Tongue (tissue), 1 donor: ENCODE measurements at regions not wholly inside any gene's neighbourhood (a gene's known extent, or its start where the extent isn't known, plus 50 kb on each side); places are given as distances from the start of the nearest gene placed in this dataset.

Experiments
- DNase-seq: peaks from one replicate; pipeline ENCODE4 v3.0.0-alpha.2; 2015

DNA sequence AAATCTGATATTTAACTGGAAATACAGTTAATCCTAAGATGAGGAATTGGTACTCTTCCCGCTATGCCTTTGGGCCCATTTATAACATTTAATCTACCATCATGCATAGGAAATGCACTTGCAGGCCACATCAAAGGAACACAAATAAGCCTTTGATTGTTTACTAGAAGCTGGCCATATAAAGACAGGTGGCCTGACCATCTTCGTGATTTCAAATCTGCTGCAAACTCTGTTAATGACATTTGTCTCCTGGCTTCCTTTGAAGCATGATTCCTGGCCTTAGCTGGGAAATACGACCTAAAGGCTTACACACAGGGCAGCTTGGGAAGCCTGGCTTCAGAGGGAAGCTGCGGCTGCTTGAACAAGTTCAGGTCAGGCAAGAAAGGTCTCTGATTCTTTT lies 552.1 kb downstream of the CDH26 start:
- no peak for DNase-seq

DNA sequence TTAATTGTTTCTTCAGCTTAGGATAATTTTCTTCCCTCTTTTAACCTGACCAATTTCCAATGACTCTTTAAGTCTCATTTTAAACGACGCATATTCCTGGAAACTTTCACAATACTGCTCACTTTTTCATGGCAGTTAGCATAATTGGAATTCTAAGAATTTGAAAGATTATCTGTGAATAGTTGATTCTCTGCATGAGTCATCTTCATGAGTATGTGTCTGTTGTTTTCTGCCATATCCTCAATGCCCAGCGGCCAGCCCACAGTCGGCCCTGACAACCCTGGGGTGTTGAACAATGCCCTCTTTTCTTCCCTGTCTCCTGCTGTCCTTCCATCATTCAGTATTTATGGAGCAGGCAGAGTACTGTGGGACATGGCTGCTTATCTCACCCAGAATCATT lies 554.2 kb downstream of the CDH26 start:
- DNase-seq = no peak

DNA sequence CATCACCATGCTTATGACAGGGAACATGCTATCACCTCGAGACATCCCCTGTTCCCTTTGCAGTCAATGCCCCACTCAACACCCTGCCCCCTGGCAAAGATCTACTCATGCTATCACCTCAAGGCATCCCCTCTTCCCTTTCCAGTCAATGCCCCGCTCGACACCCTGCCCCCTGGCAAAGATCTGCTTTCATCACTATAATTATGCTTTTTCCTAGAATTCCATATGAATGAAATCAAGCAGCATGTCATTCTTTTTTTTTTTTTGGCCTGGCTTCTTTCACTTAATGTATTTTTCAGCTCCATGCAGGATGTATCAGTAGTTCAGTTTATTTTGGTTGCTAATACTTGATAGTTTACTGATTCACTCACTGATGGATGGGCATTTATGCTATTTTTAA lies 554.9 kb downstream of the CDH26 start:
- DNase-seq = no peak

DNA sequence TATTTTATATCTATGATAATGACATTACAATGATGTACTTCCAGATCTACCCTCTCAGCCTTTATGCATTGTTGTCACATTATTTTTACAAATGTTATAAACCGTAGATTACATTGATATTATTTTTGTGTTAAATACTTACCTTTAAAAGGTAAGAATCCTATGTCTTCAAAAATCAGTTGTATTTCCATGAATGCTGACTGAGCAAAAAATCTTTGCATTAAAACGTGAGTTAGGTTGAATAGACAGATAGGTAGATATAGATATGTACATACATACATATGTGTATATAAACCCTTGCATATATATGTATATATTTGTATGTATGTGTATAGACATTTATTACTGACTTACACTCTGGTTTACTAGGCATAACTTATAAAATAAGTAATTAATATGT lies 558.2 kb downstream of the CDH26 start:
- DNase-seq = no peak

DNA sequence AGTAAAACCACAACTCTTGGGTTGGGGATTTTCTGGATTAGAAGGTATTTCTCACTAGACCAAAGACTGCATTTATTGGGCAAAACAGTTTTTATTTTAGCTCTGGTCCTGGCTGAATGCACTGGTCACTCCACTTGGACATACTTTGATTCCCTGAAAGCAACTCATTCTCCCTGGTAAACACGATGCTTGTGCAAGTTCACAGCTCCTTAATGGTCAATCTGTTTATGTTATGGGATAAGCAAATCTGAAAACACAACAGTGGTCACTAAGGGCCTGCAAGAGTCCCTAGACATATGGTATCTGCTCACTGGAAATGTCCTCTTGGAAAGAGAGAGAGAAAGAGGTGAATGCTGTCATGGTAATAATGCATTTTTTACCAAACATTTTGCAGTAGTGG lies 559.8 kb downstream of the CDH26 start:
- DNase-seq = no peak

DNA sequence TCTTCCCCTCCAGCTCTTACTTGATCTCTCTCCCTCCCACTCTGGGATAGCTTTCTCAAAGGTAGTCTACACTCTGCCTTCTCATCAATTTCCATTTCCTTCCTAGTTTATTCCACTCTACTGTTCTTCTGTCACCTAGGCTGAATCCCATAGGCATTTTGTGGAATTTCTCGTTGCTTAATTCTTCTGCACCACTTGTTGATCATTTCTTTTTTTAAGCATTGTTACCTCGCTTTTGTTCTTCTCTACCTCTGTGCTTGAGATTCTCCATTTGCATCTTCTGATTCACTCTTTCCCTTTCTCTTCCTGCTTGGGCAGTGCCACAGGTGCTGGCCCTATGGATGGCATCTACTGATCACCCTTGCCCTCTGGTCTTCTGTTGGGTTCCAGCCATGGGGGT lies 567.2 kb downstream of the CDH26 start:
- DNase-seq = no peak

DNA sequence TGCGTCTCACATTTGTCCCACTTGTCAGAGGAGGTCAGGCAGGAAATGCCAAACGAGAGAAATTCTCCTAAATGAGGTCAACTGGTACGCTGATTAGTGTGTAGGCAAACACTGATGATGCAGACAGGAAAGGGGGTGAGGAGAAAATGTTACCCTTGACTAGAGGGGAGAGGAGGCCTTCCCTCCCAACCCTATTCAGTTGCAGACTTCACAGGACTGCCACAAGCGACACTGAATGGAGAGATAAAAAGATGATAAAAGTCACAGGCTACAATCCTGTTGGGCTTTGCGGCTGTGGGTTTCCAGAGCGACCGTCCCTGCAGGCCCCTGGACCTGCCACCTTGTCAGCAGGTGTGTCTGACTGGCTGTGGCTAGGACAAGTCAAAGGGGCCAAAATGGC lies 569.4 kb downstream of the CDH26 start:
- DNase-seq = no peak

DNA sequence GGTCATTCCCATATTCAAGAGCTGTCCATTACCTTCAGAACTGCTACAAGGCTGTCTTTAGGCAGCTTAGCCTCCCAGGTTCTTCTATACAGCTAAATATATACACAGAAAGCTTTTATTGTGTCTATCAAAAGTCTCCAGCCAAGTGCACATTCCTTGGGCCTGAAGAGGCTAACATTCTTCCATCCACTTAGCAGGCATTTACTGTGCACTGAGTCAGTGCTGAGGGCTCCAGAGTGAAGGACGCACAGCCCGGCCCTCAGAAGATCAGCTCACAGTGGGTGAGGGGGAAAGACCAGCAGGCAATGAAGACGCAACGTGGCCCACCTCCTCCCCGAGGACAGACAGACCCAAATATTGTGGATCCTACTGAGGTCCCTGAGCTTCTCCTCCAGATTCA lies 569.9 kb downstream of the CDH26 start:
- no peak for DNase-seq

DNA sequence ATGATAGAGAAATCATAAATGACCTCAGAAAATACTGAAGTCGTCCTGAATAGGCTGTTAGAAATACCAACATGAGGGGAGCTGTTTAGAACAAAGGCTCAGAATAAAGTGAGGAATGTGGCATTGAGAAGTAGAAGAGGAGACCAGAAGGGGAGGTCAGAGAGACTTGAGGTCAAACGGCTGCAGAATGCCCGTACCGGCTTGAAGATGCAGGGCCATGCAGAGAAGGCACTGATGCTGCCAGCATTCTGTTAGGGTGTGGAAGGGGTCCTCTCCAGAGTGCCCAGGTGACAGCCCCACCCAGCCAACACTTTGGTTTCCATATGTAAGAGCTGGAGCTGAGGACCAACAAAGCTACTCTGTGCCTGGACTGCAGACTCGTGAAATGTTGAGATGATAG lies 570.9 kb downstream of the CDH26 start:
- no peak for DNase-seq

DNA sequence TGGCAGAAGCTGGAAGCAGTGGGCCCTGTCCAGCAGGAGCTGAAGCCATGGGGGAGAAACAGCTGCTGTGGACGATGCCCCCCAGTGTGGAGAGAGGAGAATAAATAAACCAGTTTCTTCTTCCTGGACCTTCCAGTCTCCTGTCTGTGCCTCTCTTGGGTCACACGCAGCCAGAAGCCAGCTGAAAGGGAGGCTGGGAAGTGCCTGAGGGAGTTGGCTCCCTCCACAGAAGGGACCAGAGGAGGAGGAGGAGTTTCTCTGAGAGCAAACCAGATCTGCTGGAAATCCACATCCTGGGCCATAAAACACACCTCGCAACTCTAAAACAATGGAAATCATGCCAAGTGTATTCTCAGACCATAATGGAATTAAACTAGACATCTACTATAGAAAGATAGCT lies 577.0 kb downstream of the CDH26 start:
- DNase-seq = no peak

DNA sequence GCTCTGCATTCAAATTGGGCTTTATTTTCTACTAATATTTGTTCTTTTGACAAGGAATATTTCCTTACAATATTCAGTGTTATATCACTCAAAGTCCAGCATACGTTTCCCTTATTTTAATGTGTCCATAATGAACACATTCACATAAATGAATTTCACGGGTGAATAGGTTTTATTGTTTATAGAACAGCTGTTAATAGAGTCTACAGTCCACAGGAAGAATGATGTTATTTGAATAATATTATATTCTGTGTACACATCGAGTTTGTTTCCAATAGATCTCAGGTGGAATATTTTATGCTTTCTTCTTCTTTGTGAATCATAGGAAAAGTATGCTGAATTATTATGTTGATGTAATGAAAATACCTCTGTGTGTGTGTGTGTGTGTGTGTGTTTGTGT lies 582.4 kb downstream of the CDH26 start:
- no peak for DNase-seq

DNA sequence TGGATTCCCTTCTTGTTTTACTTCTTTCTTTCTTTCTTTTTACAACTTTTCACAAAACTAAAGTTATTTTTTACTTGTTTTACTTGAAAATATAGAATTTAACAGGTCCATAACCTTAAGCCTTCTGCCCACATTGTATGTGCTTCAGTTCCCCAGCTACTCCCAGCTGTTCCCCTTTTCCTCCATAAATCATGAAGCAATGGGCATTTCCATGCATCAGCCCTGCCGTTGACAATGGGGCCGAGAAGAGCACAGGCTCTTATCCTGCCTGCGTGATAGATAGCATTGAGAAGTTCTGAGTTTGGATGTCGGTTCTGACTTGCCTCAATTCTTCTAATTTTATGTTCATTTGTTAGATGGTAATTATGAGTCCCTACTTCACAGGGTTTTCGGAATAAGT lies 583.8 kb downstream of the CDH26 start:
- DNase-seq = no peak

DNA sequence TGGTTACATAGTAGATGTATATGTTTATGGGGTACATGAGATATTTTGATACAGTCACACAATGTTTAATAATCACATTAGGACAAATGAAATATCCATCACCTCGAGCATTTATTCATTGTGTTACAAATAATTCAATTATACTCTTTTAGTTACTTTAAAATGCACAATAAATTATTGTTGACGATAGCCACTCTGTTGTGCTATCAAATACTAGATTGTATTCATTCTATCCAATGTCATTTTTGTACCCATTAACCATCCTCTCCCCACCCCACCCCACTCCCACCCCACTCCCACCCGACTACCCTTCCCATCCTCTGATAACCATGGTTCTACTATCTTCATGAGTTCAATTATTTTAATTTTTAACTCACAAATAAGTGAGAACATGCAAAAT lies 585.4 kb downstream of the CDH26 start:
- DNase-seq = no peak

DNA sequence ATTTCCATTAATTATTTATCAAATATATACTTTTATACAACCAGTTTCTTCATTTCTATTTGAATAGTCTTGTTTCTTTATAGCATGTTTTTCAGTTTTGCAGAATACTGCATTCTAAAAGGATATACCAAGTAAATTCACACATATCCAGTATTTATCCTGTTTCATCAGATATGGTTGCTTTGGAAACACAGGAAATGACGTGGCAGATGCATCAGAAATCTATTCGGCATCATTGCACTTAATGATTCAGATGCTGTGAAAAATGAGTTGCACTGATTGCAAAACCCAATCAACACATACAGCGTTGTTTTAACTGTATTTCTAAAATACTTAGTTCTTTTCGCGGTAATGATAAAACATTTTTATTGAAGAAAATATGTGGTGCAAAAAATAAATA lies 594.9 kb downstream of the CDH26 start:
- no peak for DNase-seq

DNA sequence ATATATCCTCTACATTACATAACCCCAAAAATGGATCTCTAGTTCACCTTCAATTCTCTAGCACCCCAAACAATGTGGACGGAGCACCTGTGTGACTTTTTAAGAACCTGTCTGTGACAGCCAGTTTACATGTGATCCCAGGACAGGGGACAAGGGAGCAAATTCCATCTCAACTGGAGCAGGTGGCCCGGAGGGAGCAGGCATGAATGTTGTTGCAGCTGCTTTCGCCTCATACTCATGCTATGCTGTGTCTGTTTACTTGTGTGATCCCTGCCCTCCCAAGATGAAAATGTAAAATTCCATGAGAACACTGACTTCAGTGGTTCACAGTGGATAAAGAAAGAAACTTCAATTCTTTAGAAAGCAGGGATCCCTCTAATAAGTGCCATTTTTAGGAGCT lies 600.3 kb downstream of the CDH26 start:
- peak; percentile 64 for DNase-seq

DNA sequence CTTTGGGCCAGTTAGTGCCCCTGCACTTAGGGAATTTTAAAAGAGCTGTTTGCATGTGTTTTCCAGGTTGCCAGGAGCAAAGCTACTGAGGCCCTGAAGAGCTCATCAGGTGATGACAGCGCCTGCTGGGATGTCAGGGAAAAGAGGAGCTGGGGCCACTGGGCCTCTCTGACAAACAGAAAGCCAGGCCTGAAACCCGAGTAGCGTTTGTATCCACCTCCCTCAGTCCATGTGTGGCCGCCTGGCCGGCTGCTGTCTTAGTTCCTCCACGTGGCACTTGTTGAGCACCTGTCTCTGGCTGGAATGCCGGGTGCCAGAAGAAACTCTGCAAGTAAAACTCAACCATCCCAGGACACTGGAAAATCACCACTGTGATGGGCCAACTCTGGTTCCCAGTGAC lies 601.2 kb downstream of the CDH26 start:
- peak; percentile 86 for DNase-seq

DNA sequence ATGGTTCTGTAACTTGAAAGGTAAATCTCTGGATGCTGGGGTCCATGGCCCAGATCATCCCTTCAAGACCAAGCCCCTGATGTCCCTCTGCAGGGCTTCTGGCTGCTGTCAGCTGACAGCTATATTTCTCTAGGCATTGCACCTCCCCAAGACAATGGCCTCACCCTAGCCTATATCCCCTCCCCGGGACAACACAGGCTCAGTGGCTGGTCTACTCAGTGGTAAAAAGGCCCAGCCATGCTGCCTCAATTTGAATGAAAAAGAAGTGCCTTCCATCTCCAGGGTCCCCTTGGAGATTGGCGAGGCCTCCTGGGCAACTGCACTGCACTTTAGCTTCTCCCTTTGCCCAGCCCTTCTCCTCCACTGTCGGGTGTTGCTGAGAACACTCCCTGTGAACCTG lies 602.8 kb downstream of the CDH26 start:
- no peak for DNase-seq

DNA sequence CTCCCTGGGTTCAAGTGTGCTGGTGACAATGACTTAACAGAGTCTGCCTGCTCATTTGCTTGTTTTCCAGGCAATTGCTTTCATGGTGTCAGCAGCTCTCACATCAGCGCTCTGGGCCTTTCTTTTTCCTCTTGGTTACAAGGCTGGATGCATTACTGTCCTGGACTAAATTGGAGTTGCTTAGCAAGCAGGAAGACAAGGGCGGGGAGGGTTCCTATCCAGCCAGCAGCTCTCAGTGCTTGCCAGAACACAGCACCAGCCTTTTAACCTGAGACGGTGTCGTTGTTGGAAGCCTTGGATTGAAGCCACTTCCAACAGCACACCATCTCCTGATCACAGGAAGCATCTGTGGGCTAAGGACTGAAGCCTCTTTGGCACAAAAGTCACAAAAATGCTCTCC lies 606.9 kb downstream of the CDH26 start:
- DNase-seq = peak; percentile 40

DNA sequence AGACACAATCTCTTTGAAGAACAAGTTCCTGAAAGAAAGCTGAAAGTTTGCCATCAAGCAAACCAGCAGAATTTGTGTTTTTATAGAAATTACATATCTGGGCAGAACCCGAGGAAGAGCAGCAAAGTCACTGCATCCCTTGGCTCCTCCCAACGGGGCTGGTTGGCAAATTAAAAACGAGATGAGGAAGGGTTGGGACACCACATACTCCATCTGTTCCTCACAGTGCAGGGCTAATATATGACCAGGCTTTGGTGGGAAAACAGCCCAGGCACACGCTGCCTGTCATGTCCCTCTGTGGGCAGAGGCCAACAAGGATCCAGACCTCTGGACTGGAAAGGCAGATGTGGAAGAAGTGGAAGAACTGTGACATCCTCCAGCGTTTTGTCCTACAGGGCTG lies 607.3 kb downstream of the CDH26 start:
- DNase-seq = peak; percentile 32

DNA sequence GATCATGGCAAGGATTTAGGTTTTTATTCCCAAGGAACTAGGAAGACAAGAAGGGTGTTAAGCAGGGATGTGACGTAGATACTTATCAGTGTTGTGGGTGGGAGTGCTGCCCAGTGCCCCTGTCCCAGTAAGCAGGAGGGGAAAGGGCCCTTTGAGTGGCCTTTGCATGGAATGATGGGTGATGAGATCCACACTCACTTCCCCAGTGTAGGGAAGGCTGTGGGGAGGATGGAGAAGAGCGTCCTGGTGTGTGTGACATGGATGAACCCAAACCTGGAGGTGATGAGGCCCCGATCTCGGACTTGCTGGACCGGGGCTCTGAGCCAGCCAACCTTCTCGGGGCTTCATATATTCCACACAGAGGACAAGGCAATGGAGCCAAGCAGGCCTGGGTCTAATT lies 610.9 kb downstream of the CDH26 start:
- no peak for DNase-seq

DNA sequence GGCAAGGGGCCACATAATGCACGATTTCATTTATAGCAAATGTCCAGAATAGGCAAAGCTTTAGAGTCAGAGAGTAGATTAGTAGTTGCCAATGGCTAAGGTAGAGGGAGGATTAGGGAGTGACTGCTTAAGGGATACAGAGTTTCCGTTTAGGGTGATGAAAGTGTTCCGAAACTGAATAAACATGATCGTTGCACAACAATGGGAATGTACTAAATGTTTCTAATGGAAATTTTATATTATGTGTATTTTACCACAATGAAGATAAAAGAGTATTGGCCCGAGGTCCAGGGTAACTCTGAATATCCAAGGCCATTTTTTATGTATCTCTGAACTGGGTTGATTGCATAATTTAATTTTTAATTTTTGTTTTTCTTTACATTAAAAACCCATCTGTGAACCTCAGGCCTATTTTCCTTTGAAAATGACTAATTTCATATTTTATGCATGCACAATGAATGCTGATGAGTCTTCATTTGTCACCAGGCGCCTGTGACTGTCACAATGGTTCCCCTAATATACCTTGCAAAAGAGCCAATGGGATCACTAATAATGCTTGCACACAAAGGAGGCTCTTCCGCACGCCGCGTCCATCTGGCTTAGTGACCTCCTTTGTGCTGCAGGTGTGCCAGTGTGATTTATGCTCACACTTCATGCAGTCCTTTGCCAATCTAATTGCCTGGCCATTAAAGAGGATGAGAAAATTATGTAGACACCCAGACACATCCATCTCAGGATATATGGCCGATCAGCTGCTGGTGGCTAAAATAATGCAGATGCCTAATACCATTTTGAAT lies 612.5 kb downstream of the CDH26 start:
- DNase-seq = no peak

DNA sequence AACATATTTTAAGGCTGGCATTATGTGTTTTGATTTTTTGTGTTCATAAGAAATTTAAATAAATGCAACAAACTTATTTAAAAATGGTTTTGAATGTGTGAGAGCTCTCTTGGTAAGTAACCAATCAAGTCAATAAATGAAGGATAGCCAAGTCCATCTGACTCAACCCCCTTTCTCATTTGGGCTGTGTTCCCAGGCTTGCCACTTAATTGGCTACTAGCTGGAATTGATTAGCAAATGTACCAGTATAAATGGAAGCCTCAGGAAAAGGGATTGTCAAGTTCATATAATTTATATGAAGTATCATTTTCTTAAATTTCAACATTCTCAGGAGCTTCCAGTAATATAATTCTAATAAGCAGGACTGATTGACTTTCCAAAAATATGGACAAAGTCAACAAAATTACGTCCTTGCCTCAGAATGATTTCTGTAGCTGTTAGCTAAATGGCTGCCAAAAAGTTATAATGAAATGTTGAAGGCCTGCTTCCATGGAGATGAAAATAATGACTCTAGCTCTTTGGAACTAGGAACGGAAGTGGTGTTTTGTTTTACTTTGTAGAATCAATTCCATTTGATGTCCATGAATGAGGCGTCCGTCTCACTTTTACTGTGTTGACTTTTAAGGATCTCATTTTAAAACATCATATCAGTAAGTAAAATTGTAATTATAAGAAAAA lies 614.9 kb downstream of the CDH26 start:
- DNase-seq = peak; percentile 63

DNA sequence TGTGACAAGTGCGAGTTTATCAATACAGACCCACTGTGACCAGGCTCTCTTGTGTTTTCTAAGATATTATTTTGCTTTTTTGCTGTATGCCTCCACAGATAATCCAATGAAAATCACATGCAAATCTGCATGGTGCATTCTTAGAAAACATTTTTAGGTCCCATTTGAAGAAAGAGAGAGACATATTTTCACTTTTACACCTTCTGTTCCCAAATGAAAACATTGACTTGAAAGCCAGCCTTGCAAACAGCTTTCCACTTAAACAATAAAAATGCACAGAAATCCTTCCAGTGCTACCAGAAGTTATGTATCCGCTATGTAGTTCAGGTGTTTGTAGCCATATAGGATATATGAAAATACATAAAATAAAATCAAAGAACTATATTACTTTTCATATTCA lies 618.0 kb downstream of the CDH26 start:
- no peak for DNase-seq

DNA sequence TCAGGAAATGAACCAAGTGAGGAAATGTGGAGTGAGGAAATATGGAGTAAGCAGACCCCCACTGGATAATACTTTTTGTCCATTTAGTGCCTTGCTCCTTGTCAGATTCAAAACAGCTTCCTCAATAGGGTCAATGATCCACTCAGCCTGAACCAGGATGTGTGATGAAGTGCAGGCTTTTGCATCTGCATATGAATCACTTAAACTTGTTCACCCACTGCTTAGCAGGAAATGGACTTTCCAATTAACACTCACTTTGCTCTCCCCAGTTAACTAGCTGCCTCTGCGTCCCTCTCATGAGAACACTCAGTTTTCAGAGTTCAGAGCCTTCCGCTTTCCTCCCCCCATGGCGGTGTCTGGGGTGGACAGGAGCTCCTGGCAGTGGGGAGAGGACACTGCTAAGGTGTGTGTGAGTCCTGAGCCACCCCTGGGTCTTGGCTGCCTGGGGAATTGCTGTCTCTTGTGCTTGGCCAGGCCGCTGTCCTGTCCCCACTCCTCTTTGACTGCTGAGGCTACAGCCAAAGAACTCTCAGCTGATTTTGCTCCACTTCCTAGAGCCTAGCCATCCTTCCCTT lies 621.8 kb downstream of the CDH26 start:
- no peak for DNase-seq
